HCT116 (cell line): ENCODE measurements at regions not wholly inside any gene's neighbourhood (a gene's known extent, or its start where the extent isn't known, plus 50 kb on each side); places are given as distances from the start of the nearest gene placed in this dataset.

Experiments used
- CEBPB ChIP-seq: IDR thresholded peaks from 2 replicates; pipeline ENCODE4 v1.6.1; 2012; ENCODE audit warnings: low read depth
- EZH2 ChIP-seq: fragments of 200-600 bp; sonication (generic); IDR thresholded peaks from 2 replicates; pipeline ENCODE4 v1.6.1; 2017; ENCODE audit warnings: antibody characterized with exemption, mixed run types
- EZH2phosphoT487 ChIP-seq: fragments of 200-600 bp; IDR thresholded peaks from 2 replicates; pipeline ENCODE4 v1.6.1; 2018; ENCODE audit warnings: antibody characterized with exemption, borderline replicate concordance
- JUND ChIP-seq: IDR thresholded peaks from 2 replicates; pipeline ENCODE4 v1.6.1; 2012
- POLR2A ChIP-seq: IDR thresholded peaks from 2 replicates; pipeline ENCODE4 v1.7.0; 2011; ENCODE audit warnings: borderline replicate concordance; ENCODE audit not compliant: insufficient read depth, insufficient read length; ENCODE audit errors: extremely low read depth
- POLR2AphosphoS5 ChIP-seq: IDR thresholded peaks from 2 replicates; pipeline ENCODE4 v1.6.1; 2011; ENCODE audit warnings: mild to moderate bottlenecking, low read depth, low read length, moderate library complexity
- SIN3A ChIP-seq: IDR thresholded peaks from 2 replicates; pipeline ENCODE4 v1.6.1; 2012; ENCODE audit warnings: low read depth
- SP1 ChIP-seq: IDR thresholded peaks from 2 replicates; pipeline ENCODE4 v1.6.1; 2012; ENCODE audit warnings: low read depth
- TCF7L2 ChIP-seq: IDR thresholded peaks from 2 replicates; pipeline ENCODE4 v1.7.0; 2011; ENCODE audit warnings: borderline replicate concordance, inconsistent platforms; ENCODE audit not compliant: insufficient read depth, insufficient read length; ENCODE audit errors: extremely low read depth
- TF ChIP-seq, protein P1 (sequence below), 3 experiments: fragments of 200-600 bp in 1 of 3; sonication (generic) in 1 of 3; IDR thresholded peaks in 2 of 3; conservative IDR thresholded peaks in 1 of 3; 2 replicates each; pipeline ENCODE4 v1.5.1; 2012 to 2017; ENCODE audit warnings: low read depth in 2 of 3, low read length in 2 of 3, antibody characterized with exemption in 1 of 3, borderline replicate concordance in 1 of 3, control low read depth in 1 of 3, mild to moderate bottlenecking in 1 of 3, mixed read lengths in 1 of 3, mixed run types in 1 of 3, moderate library complexity in 1 of 3; ENCODE audit not compliant: insufficient read depth in 1 of 3

- no peak for TF ChIP-seq EZH2
- no peak for TF ChIP-seq CEBPB
- TF ChIP-seq, protein P1, sequence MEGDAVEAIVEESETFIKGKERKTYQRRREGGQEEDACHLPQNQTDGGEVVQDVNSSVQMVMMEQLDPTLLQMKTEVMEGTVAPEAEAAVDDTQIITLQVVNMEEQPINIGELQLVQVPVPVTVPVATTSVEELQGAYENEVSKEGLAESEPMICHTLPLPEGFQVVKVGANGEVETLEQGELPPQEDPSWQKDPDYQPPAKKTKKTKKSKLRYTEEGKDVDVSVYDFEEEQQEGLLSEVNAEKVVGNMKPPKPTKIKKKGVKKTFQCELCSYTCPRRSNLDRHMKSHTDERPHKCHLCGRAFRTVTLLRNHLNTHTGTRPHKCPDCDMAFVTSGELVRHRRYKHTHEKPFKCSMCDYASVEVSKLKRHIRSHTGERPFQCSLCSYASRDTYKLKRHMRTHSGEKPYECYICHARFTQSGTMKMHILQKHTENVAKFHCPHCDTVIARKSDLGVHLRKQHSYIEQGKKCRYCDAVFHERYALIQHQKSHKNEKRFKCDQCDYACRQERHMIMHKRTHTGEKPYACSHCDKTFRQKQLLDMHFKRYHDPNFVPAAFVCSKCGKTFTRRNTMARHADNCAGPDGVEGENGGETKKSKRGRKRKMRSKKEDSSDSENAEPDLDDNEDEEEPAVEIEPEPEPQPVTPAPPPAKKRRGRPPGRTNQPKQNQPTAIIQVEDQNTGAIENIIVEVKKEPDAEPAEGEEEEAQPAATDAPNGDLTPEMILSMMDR (IDR thresholded peaks at IDR 0.05 in 2 of 3, conservative IDR thresholded peaks at IDR 0.05 in 1 of 3; ENCODE audit: borderline replicate concordance in 1 of 3, insufficient read depth in 1 of 3, low read depth in 2 of 3, low read length in 2 of 3) = no peak
- no peak for TF ChIP-seq POLR2A
- TF ChIP-seq SP1 = no peak
- no peak for TF ChIP-seq EZH2phosphoT487
- no peak for TF ChIP-seq POLR2AphosphoS5
- no peak for TF ChIP-seq TCF7L2
- no peak for TF ChIP-seq SIN3A
- TF ChIP-seq JUND = no peak
Measured at GRCh38 chr2:105188343-105188742, 53.2 kb upstream of the GPR45 start.
